Smooth muscle cell of the brain vasculature (primary cell): ENCODE measurements at regions not wholly inside any gene's neighbourhood (a gene's known extent, or its start where the extent isn't known, plus 50 kb on each side); places are given as distances from the start of the nearest gene placed in this dataset.
A peak's percentile ranks its signal among the peaks of the same experiment; 100 is the strongest.
"Not testable (repeated sequence)": the region's sequence is repeated elsewhere in the genome, so short reads cannot be mapped to it uniquely, and the experiment has no call there.

ENCODE experiments used
- DNase-seq: peaks from one replicate; pipeline ENCODE4 v3.0.0-alpha.2; 2012; ENCODE audit warnings: low read depth, low spot score

- DNase-seq = no peak
Observed at GRCh38 chr1:82782599-82782998, 981.9 kb downstream of the ADGRL2 start.

DNA sequence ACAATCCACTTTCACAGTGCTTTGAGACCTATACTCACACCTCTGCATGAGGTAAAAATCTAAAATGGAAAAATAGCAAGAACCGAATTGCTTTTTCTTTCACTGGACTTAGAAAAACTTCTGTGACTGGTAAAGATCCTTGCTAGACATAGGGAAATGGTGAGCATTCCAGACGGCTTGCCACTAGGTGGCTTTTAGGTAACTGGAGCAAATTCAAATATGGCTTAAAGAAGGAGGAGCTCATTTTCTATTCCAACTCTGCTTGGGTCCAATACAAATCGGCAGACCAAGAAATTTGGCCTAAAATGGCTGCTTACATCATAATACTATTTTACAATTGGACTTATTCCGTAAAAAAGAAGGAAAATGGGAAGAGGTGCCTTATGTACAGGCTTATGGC is 977.9 kb downstream of the ADGRL2 start:
- no peak for DNase-seq

DNA sequence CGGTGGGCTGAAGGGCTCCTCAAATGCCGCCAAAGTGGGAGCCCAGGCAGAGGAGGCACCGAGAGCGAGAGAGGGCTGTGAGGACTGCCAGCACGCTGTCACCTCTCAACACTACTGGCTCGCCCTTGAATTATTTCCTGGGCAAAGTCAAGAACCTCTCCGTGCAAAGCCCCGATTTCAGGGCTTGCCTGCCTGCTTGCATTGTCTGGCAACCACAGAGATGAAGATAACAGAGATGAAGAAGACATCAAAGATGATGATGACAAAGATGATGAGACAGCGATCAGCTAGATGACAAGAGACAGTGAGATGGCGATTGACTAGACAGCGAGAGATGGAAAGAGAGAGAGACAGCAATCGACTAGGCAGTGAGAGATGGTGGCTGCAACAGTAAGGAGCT is 976.5 kb downstream of the ADGRL2 start:
- DNase-seq = no peak

GRCh38 chr1:82776730-82777129 is 976.0 kb downstream of the ADGRL2 start:
- not testable (repeated sequence) for DNase-seq

- no peak for DNase-seq
Observed at GRCh38 chr1:82775406-82776000, 974.8 kb downstream of the ADGRL2 start.

DNA sequence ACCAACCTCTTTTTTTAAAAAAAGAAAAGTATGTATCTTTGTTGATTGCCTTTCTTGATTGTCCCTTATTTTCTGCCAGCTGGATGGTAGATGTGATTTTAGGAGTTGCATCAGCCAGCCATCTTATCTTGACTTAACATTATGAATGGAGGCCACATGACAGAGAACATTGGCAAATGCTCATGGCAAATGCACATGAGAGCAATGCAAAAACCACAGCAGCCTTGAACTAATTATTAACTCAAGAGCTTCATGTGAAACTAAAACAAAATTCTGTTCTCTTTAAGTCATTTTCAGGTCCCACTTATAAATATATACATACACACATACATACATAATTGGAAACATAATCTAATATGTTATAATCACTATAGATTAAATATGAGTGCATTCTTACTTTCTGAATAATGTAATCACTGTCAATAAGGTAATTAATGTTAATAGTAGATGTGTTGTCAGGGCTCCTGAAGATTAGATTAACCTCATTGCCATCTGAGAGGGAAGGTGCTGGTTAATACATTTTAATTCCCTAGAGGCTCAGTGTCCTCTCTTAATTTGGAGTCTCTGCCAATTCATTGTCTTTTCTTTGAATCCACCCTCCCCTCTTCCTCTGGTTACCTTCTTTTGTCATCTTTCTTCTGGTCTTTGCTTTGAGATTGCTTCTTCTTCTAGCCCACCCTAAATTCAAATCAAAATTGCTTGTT is 962.2 kb downstream of the ADGRL2 start:
- DNase-seq = no peak

DNA sequence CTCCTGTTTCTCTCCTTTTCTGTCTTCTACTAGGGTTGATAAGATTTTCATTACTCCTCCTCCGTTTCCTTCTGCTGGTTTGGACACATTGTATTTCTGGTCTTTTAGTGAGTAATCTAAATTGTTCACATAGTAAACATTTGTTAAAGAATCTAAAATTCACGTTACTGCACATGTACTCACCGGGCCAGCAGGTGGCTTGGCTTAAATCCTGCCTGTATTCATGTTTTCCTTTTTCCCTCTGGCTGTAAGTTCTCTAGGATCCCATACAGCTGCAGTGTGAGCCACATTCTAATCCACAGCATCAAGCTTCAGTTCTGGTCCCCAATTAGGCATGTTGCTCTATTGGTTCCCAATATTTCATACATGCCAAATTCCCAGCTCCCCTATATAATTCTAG is 958.3 kb downstream of the ADGRL2 start:
- DNase-seq = no peak

DNA sequence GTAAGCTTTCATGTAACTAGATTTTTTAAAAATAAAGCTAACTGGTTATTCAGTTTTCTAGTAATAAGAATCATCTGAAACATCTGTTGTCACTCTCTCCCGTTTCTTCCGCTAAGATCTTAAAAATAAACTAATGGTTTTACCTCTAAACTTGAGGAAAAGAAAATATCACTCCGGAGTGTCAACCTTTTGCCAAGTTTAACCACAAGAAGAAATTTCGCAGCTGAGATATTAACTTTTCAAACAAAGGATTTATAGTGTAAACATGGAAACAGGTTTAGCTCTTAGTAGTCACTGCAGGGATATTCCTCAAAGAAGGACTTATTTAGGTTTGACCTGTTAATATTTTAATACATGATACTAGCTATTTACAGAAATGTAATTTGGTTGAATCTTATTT is 954.9 kb downstream of the ADGRL2 start:
- DNase-seq = peak; percentile 29

DNA sequence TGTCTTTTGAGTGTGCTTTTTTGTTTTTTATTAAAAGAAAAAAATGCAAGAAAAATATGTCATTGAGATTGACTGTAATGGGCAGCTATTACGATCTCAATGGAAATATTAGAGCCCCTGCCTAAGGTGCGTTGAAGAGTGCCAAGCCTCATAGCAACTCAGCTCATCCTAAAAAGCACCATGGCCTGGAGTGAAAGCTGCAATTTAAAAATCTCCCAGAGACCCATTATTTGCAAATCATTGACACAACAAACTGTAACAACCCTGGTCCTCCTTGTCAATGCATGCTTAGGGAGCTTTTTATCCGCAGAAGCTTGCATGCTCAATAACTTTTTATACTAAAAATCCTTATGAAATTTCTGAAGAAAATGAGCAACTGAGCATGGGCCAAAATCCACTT is 954.5 kb downstream of the ADGRL2 start:
- DNase-seq = no peak

- DNase-seq = no peak
Observed at GRCh38 chr1:82752046-82752445, 951.3 kb downstream of the ADGRL2 start.

GRCh38 chr1:82733645-82734044 is 932.9 kb downstream of the ADGRL2 start:
- no peak for DNase-seq

GRCh38 chr1:82731216-82731615 is 930.5 kb downstream of the ADGRL2 start:
- DNase-seq = no peak

GRCh38 chr1:82728206-82728605 is 927.5 kb downstream of the ADGRL2 start:
- DNase-seq = no peak

GRCh38 chr1:82724246-82724645 is 923.5 kb downstream of the ADGRL2 start:
- no peak for DNase-seq

DNA sequence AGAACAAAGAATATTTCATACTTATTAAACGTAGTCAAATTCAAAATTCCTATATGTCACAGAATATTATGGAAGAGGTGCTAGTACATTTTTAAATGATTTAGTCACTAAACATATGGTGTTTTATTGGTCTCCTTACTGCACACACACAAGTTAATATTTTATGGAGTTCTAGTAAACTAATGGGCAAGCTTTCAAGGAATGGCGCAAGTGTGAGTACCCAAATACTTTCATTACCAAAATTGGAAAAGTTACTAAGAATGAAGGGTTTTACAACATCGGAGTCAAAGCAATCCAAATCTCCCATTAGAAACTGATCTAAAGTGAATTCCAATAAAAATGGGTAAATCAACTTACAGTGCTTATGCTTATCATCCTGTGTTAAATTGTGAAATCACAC is 921.9 kb downstream of the ADGRL2 start:
- DNase-seq = no peak

DNA sequence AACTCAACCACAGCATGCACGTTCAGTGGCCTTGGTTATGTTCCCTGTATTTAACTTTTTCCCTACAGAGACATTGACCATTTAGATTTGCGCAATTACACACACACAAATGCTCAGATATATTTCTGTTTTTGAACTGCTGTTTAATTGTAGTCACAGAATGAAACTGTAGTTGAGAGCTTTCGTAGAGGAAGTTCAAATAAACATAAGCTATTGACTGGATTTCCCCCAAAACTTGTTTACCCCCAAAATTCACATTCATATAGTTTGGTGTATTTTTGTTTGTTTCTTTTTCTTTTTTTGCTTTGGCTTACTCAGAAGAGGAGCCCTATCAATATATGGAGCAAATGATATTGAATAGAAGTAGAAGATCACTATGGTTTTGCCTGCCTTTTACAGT is 921.0 kb downstream of the ADGRL2 start:
- no peak for DNase-seq

DNA sequence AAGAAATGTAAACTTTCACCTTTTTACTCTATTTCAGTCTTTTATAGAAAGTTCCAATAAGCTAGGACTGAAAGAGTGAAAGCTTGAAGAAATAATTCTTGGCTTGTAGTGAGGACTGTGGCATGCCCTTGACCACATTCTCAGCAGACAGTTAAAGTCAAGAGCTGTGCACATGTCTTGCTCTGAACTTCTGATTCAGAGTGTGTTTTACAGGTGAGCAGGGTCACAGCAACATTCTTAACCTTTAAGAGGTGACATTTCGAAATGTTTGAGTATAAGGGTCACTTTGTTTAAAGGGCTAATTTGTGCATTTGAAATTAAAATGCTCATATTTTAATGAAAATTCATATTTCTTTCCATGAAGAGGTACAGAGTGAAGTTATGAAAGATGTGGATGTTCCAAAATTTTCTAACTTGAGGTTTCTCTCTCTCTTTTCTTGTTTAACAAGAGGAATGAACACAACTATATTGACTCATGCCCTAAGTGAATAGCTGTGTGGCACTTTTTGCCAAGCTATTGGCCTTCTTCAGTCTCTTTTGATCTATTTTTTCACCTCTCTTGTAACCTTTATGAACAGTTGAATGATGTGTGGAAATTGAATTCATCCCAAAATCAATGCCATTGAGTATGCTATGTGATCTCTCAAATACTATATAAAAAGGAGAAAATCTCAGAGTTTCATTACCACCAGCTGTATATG is 918.1 kb downstream of the ADGRL2 start:
- DNase-seq = no peak

GRCh38 chr1:82710091-82710490 is 909.4 kb downstream of the ADGRL2 start:
- DNase-seq = no peak

DNA sequence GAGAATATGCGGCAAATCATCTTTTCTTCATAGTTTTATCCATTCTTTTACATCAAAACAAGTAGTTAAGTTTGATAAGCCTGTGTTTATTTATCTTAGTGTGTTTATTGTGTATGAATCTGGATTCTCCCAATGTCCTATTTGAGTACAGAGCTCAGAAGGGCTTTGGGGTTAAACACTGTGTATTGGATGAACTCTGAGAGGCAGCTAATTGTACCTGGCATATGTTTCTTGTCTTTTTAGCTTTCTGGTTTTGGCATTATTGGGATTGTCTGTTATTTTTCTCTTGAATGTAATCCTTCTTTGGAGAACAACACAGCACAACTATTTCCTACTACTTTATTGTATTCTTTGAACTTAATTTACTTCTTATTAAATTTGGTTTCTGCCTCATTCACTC is 906.9 kb downstream of the ADGRL2 start:
- DNase-seq = no peak

DNA sequence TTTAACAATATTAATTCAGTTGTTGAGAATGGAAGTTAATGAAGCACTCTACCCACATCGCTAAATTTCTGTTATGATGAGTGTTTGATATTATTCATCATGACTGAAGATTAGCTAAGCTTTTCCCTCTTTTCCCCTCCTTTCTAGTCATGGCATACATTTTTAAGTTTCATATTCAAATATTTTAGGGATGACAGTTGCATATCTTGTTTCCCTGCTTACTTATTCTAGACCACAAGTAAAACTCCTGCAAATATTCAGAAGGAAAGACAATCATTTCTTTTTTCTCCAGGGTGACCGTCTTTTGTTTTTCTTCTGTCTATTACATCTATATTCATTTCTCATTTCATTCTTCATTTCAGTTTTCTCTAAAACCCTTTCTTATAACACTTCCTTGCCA is 906.0 kb downstream of the ADGRL2 start:
- no peak for DNase-seq

DNA sequence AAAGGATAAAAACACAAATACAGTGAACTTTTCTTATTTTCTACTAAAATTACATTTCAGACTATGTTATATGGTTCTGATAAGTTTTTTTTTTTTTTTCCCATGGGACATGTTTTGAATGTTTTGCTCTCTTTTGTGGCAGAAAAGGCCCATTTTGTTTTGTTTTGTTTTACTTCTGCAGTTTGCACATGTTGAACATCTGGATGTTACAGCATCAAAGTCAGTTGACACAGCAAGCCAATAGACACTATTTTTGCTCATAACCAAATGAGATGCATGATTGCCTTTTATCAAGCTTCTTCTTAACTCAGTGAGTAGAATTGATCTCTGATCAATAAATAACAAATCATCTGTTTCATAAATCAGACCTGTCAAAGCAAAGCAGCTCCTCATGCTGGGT is 904.2 kb downstream of the ADGRL2 start:
- DNase-seq = no peak

DNA sequence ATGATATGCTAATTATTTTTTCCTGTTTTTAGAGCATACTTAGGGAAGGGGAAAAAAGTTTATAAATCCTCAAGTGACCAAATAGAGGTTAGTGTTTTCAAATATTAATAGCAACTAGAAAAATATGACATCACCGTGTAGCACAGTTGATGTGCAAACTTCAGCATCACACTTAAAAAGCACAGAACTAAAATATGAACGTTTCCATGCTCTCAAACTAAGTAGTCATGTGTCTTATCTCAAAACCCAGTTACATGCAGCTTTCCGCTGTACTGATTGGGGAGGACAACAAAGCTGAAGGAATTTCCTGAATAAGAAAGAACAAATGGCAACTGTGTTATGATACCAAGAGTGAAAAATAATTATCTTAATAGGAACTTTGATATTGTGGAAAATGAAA is 903.7 kb downstream of the ADGRL2 start:
- no peak for DNase-seq

DNA sequence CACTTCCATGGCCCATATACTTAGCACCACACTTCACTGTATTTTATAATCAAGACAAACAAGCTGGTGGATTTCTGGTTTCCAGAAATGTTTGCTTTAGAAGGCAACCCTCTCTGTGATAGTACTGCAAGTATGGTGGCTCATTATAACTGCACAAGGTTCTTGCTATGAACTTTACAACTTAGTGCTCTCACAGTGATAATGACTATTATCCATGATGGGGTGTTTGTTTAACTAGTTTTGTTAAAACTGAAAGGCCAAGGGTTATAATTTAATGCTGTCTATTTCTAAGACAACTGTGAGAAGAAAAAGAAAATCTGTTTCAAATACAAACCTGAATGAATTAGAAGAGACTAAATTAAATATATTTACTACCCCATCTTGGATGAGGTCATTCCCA is 903.2 kb downstream of the ADGRL2 start:
- no peak for DNase-seq
